A673 (cell line): ENCODE measurements at regions not wholly inside any gene's neighbourhood (a gene's known extent, or its start where the extent isn't known, plus 50 kb on each side); places are given as distances from the start of the nearest gene placed in this dataset.

Experiments
- BruUV-seq: library from RNA; stranded (reverse); fragments of 400-500 nt; replicated peaks from 2 replicates; lab custom pipeline; 2021; lab: Mats Ljungman, UMichigan
- CTCF ChIA-PET: fragments of 300-600 bp; sonication (Branson Sonifier 250); formaldehyde crosslinking; loops from one replicate; lab custom pipeline; 2022; ENCODE audit warnings: antibody characterized with exemption; lab: Charles Lee
- POLR2A ChIA-PET: fragments of 300-600 bp; sonication (Branson Sonifier 250); formaldehyde crosslinking; loops from one replicate; lab custom pipeline; 2022; ENCODE audit warnings: antibody characterized with exemption; ENCODE audit not compliant: low non-redundant PET; lab: Charles Lee
- DNase-seq: peaks from one replicate; pipeline ENCODE4 v3.0.0-alpha.2; 2015; ENCODE audit warnings: low spot score
- H3K27ac ChIP-seq: fragments of 200-600 bp; sonication (generic); 2 replicates; pipeline ENCODE4 v1.5.1; 2016; ENCODE audit warnings: mixed run types, low read depth, mild to moderate bottlenecking, mixed read lengths, antibody characterized with exemption, low read length; ENCODE audit not compliant: poor library complexity, severe bottlenecking
- H3K27me3 ChIP-seq: fragments of 200-600 bp; sonication (generic); replicated peaks from 2 replicates; pipeline ENCODE4 v1.6.1; 2017; ENCODE audit warnings: mixed run types, low read depth, mild to moderate bottlenecking, mixed read lengths, antibody characterized with exemption, low read length; ENCODE audit not compliant: insufficient read depth, poor library complexity
- H3K36me3 ChIP-seq: fragments of 200-600 bp; sonication (generic); 2 replicates; pipeline ENCODE4 v1.6.1; 2016; ENCODE audit warnings: mixed run types, mild to moderate bottlenecking, mixed read lengths, antibody characterized with exemption, low read length; ENCODE audit not compliant: insufficient read depth, poor library complexity, severe bottlenecking
- H3K4me1 ChIP-seq: fragments of 200-600 bp; sonication (generic); 2 replicates; pipeline ENCODE4 v1.6.1; 2017; ENCODE audit warnings: mixed run types, mild to moderate bottlenecking, mixed read lengths, antibody characterized with exemption, low read length; ENCODE audit not compliant: insufficient read depth, poor library complexity, severe bottlenecking
- H3K4me3 ChIP-seq: fragments of 200-600 bp; sonication (generic); 2 replicates; pipeline ENCODE4 v1.5.1; 2016; ENCODE audit warnings: low read depth, mixed run types, mild to moderate bottlenecking, mixed read lengths, low read length; ENCODE audit not compliant: poor library complexity, severe bottlenecking
- H3K9me3 ChIP-seq: fragments of 200-600 bp; sonication (generic); 2 replicates; pipeline ENCODE4 v1.6.1; 2016; ENCODE audit warnings: mixed run types, low read depth, mild to moderate bottlenecking, mixed read lengths, antibody characterized with exemption, low read length; ENCODE audit not compliant: poor library complexity, severe bottlenecking
- EZH2 ChIP-seq: fragments of 200-600 bp; sonication (generic); IDR thresholded peaks from 2 replicates; pipeline ENCODE4 v1.6.1; 2017; ENCODE audit warnings: borderline replicate concordance, low read depth, mild to moderate bottlenecking, mixed read lengths, antibody characterized with exemption, low read length; ENCODE audit not compliant: poor library complexity, severe bottlenecking
- intact Hi-C: fragments of 100-400 bp; cut with micrococcal nuclease; formaldehyde crosslinking; loops from one replicate; pipeline ENCODE4 v1.10.0; 2022; ENCODE audit not compliant: unreplicated experiment
- TF ChIP-seq, protein P1 (sequence below): fragments of 300-800, 200-600 bp; sonication (generic); conservative IDR thresholded peaks from 2 replicates; pipeline ENCODE4 v1.5.1; 2017; ENCODE audit warnings: low read depth, mild to moderate bottlenecking, antibody characterized with exemption, low read length, moderate library complexity, mixed read lengths

DNA sequence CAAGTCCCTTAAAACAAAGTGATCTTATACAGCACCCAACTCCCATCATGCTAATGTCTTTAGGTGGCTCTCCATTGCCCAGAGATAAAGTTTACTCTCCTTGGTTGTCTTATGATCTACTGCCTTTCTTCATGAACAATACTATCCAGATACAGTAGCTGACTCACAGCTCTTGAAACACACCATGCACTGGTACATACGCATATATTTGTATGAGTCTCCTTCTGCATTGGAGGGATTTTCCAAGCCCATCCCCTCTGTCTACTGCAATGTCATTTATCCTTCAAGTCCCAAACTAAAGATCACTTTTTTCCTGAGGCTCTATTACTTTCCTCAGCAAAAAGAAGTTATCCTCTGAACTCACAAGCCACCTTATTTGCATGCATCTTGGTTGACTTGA is 84.7 kb upstream of the LRATD1 start:
- Histone ChIP-seq H3K4me1 (no peaks in the 10 kb centered on the region), H3K4me3 (no peak overlapping the region), H3K27ac (no peak overlapping the region), H3K36me3 (no peaks in the 10 kb centered on the region), H3K9me3 (no peaks in the 10 kb centered on the region), H3K27me3 (no peaks in the 10 kb centered on the region)
- CTCF ChIA-PET = no interaction called here
- TF ChIP-seq EZH2 = no peak
- TF ChIP-seq, protein P1, sequence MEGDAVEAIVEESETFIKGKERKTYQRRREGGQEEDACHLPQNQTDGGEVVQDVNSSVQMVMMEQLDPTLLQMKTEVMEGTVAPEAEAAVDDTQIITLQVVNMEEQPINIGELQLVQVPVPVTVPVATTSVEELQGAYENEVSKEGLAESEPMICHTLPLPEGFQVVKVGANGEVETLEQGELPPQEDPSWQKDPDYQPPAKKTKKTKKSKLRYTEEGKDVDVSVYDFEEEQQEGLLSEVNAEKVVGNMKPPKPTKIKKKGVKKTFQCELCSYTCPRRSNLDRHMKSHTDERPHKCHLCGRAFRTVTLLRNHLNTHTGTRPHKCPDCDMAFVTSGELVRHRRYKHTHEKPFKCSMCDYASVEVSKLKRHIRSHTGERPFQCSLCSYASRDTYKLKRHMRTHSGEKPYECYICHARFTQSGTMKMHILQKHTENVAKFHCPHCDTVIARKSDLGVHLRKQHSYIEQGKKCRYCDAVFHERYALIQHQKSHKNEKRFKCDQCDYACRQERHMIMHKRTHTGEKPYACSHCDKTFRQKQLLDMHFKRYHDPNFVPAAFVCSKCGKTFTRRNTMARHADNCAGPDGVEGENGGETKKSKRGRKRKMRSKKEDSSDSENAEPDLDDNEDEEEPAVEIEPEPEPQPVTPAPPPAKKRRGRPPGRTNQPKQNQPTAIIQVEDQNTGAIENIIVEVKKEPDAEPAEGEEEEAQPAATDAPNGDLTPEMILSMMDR = no peak
- DNase-seq = no peak
- POLR2A ChIA-PET = interaction anchor here (0.6 kb wide), 1 partner anchor 1092 kb away, joined by 3 read pairs; no protein-coding TSS in a partner anchor
- no TSS peak for BruUV-seq
- intact Hi-C loops = no loop called here

GRCh38 chr2:14550658-14551057 is 81.9 kb upstream of the LRATD1 start:
- no peak for TF ChIP-seq EZH2
- no TSS peak for BruUV-seq
- CTCF ChIA-PET = no interaction called here

GRCh38 chr2:14551069-14551468 is 81.4 kb upstream of the LRATD1 start:
- ChIA-PET CTCF (no interaction called here), POLR2A (no interaction called here)
- DNase-seq = no peak
- TF ChIP-seq, protein P1 = no peak
- no peak for TF ChIP-seq EZH2
- Histone ChIP-seq H3K27ac (no peak overlapping the region), H3K36me3 (no peaks in the 10 kb centered on the region), H3K4me3 (no peak overlapping the region), H3K9me3 (no peaks in the 10 kb centered on the region), H3K27me3 (no peaks in the 10 kb centered on the region), H3K4me1 (no peaks in the 10 kb centered on the region)
- BruUV-seq = no TSS peak
- intact Hi-C loops = no loop called here

More at GRCh38 chr2:14550658-14551057, 81.9 kb upstream of the LRATD1 start:
- Histone ChIP-seq H3K9me3 (no peaks in the 10 kb centered on the region), H3K4me3 (no peak overlapping the region), H3K27ac (no peak overlapping the region), H3K4me1 (no peaks in the 10 kb centered on the region), H3K27me3 (no peaks in the 10 kb centered on the region), H3K36me3 (no peaks in the 10 kb centered on the region)
- POLR2A ChIA-PET = no interaction called here
- no peak for DNase-seq
- intact Hi-C loops = no loop called here

GRCh38 chr2:14552286-14552685 is 80.2 kb upstream of the LRATD1 start:
- H3K9me3 ChIP-seq = no peaks in the 10 kb centered on the region
- H3K27ac ChIP-seq = no peak overlapping the region
- BruUV-seq = no TSS peak
- no peaks in the 10 kb centered on the region for H3K27me3 ChIP-seq
- no peak overlapping the region for H3K4me3 ChIP-seq
- H3K36me3 ChIP-seq = no peaks in the 10 kb centered on the region
- no peaks in the 10 kb centered on the region for H3K4me1 ChIP-seq
- POLR2A ChIA-PET = no interaction called here
- DNase-seq = no peak
- CTCF ChIA-PET = no interaction called here
- intact Hi-C loops = no loop called here
- no peak for TF ChIP-seq EZH2
- TF ChIP-seq, protein P1 = no peak
